Endothelial cell of umbilical vein (primary cell): ENCODE measurements at regions not wholly inside any gene's neighbourhood (a gene's known extent, or its start where the extent isn't known, plus 50 kb on each side); places are given as distances from the start of the nearest gene placed in this dataset.

ENCODE experiments used
- BruUV-seq: library from RNA; stranded (reverse); fragments of 400-500 nt; replicated peaks from 2 replicates; lab custom pipeline; 2021; lab: Mats Ljungman, UMichigan
- CTCF ChIA-PET: fragments of 300-600, 350-600 bp; sonication (Branson Sonifier 250); formaldehyde crosslinking; loops from one replicate; lab custom pipeline; 2021; ENCODE audit warnings: antibody characterized with exemption, inconsistent platforms; lab: Charles Lee
- POLR2A ChIA-PET: fragments of 300-600, 350-600 bp; sonication (Branson Sonifier 250); formaldehyde crosslinking; loops from one replicate; lab custom pipeline; 2021; ENCODE audit warnings: antibody characterized with exemption, inconsistent platforms; lab: Charles Lee
- DNase-seq: peaks from one replicate; pipeline ENCODE4 v3.0.0-alpha.2; 2011; ENCODE audit warnings: low read depth, low spot score
- FAIRE-seq: peaks from 2 replicates; lab custom pipeline; 2011; peaks lifted over from hg19 to GRCh38; lab: Jason Lieb, UNC
- H2AFZ ChIP-seq: 2 replicates; pipeline ENCODE4 v1.6.0; 2012; ENCODE audit warnings: low read depth, low read length, control low read depth, inconsistent platforms
- H3K27ac ChIP-seq: 2 replicates; pipeline ENCODE4 v1.5.1; 2011; ENCODE audit warnings: low read depth, mild to moderate bottlenecking, control low read depth, low read length, moderate library complexity; ENCODE audit not compliant: insufficient read depth
- H3K27me3 ChIP-seq, 2 experiments: 2 replicates each; pipeline versions ENCODE4 v1.6.0 to v1.6.1; 2011; ENCODE audit warnings: low read length in 2 of 2, mixed read lengths in 1 of 2; ENCODE audit not compliant: control insufficient read depth in 2 of 2, insufficient read depth in 2 of 2
- H3K36me3 ChIP-seq, 2 experiments: 2 replicates in 1 of 2; 3 replicates in 1 of 2; pipeline ENCODE4 v1.5.1; 2011; ENCODE audit warnings: low read length in 2 of 2, mild to moderate bottlenecking in 1 of 2, moderate library complexity in 1 of 2; ENCODE audit not compliant: control insufficient read depth in 2 of 2, insufficient read depth in 2 of 2; ENCODE audit errors: extremely low read depth in 1 of 2
- H3K4me1 ChIP-seq: 3 replicates; pipeline ENCODE4 v1.5.1; 2011; ENCODE audit warnings: mild to moderate bottlenecking, low read length; ENCODE audit not compliant: control insufficient read depth, insufficient read depth; ENCODE audit errors: extremely low read depth
- H3K4me2 ChIP-seq: 2 replicates; pipeline ENCODE4 v1.6.1; 2011; ENCODE audit warnings: low read length, control low read depth, mixed read lengths; ENCODE audit not compliant: insufficient read depth
- H3K4me3 ChIP-seq, 3 experiments: fragments of 200-600 bp in 1 of 3; sonication (generic), shearing (Covaris generic) in 1 of 3; replicated peaks in 1 of 3; 2 replicates each; pipeline ENCODE4 v1.5.1; 2011 to 2016; ENCODE audit warnings: control low read depth in 3 of 3, low read length in 3 of 3, mild to moderate bottlenecking in 2 of 3, inconsistent platforms in 1 of 3, low read depth in 1 of 3, moderate library complexity in 1 of 3; ENCODE audit not compliant: insufficient read depth in 1 of 3
- H3K79me2 ChIP-seq: 2 replicates; pipeline ENCODE4 v1.6.0; 2012; ENCODE audit warnings: low read length, inconsistent platforms; ENCODE audit not compliant: control insufficient read depth, insufficient read depth
- H3K9ac ChIP-seq: replicated peaks from 2 replicates; pipeline ENCODE3; 2011; ENCODE audit warnings: low read length, control low read depth; ENCODE audit not compliant: insufficient read depth; ENCODE audit errors: extremely low read depth
- H3K9me1 ChIP-seq: replicated peaks from 3 replicates; pipeline ENCODE4 v1.6.0; 2011; ENCODE audit warnings: mild to moderate bottlenecking, low read length; ENCODE audit not compliant: control insufficient read depth, insufficient read depth; ENCODE audit errors: extremely low read depth
- H3K9me3 ChIP-seq: replicated peaks from 2 replicates; pipeline ENCODE4 v1.5.1; 2012; ENCODE audit warnings: low read length, inconsistent platforms; ENCODE audit not compliant: control insufficient read depth, insufficient read depth
- H4K20me1 ChIP-seq: replicated peaks from 2 replicates; pipeline ENCODE3; 2011; ENCODE audit warnings: mild to moderate bottlenecking, low read length; ENCODE audit not compliant: control insufficient read depth, insufficient read depth; ENCODE audit errors: extremely low read depth
- EZH2 ChIP-seq: IDR thresholded peaks from 2 replicates; pipeline ENCODE4 v1.6.1; 2012; ENCODE audit warnings: borderline replicate concordance, low read depth, mild to moderate bottlenecking, moderate library complexity, low read length, inconsistent platforms; ENCODE audit not compliant: severe bottlenecking
- FOS ChIP-seq: IDR thresholded peaks from 2 replicates; pipeline ENCODE4 v1.6.1; 2011; ENCODE audit warnings: mild to moderate bottlenecking, low read length, moderate library complexity, borderline replicate concordance; ENCODE audit not compliant: insufficient read depth
- GATA2 ChIP-seq: IDR thresholded peaks from 2 replicates; pipeline ENCODE4 v1.7.0; 2011; ENCODE audit warnings: low read depth, mild to moderate bottlenecking, moderate library complexity, mixed read lengths, low read length; ENCODE audit not compliant: insufficient read length, insufficient read depth
- JUN ChIP-seq: IDR thresholded peaks from 2 replicates; pipeline ENCODE4 v1.6.1; 2011; ENCODE audit warnings: borderline replicate concordance, low read depth; ENCODE audit not compliant: insufficient read length, insufficient read depth
- MYC ChIP-seq: IDR thresholded peaks from one replicate; pipeline ENCODE4 v1.6.1; 2011; ENCODE audit warnings: mild to moderate bottlenecking, low read depth, low read length
- POLR2AphosphoS5 ChIP-seq: IDR thresholded peaks from 2 replicates; pipeline ENCODE4 v1.6.1; 2012; ENCODE audit warnings: low read depth, mild to moderate bottlenecking, control low read depth, low read length, moderate library complexity; ENCODE audit not compliant: insufficient read depth
- dilution Hi-C: fragments of 300-500 bp; cut with MboI; formaldehyde crosslinking; loops from one replicate; pipeline ENCODE4 v1.15.0; 2019; ENCODE audit warnings: low sequenced_read_pairs; ENCODE audit not compliant: extremely low pct_ligation_motif_present
- intact Hi-C: fragments of 100-400 bp; cut with micrococcal nuclease; formaldehyde crosslinking; loops from one replicate; pipeline ENCODE4 v1.10.0; 2022
- TF ChIP-seq, protein P1 (sequence below): IDR thresholded peaks from 2 replicates; pipeline ENCODE4 v1.6.1; 2011; ENCODE audit not compliant: insufficient read depth, insufficient read length

DNA sequence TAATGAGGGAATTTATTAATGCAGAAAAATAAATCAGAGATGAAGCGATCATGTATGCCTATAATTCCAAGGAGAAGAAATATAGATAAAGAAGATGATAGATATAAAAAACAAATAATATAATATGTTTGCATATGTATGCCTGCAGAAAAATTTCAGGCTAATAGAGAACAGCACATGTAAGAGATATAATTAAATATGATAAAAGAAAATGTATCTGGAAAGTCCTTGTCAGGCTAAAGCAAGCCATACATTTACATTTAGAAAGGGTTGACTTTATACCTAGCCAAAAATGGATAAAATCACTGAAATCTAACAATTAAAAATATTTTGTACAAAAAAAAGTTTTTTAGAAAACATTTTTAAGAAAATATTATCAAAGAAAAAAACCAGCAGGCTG is 454.1 kb downstream of the C6orf118 start:
- Histone ChIP-seq H3K4me1 (no peaks in the 10 kb centered on the region), H3K36me3 (no peaks in the 10 kb centered on the region), H3K4me2 (no peak overlapping the region), H3K27me3 (no peaks in the 10 kb centered on the region), H3K9ac (no peak overlapping the region), H3K27ac (no peak overlapping the region), H3K4me3 (no peak overlapping the region), H4K20me1 (no peaks in the 10 kb centered on the region), H3K9me3 (no peaks in the 10 kb centered on the region), H2AFZ (no peak overlapping the region), H3K9me1 (no peaks in the 10 kb centered on the region), H3K79me2 (no peaks in the 10 kb centered on the region)
- TF ChIP-seq, protein P1, sequence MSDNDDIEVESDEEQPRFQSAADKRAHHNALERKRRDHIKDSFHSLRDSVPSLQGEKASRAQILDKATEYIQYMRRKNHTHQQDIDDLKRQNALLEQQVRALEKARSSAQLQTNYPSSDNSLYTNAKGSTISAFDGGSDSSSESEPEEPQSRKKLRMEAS: no peak
- TF ChIP-seq JUN (no peak), EZH2 (no peak), GATA2 (no peak)
- intact Hi-C loops (no loop called here), dilution Hi-C loops (no loop called here)
- no peak for DNase-seq
- POLR2A ChIA-PET: no interaction called here
- no TSS peak for BruUV-seq
- CTCF ChIA-PET: no interaction called here
- FAIRE-seq: no peak

DNA sequence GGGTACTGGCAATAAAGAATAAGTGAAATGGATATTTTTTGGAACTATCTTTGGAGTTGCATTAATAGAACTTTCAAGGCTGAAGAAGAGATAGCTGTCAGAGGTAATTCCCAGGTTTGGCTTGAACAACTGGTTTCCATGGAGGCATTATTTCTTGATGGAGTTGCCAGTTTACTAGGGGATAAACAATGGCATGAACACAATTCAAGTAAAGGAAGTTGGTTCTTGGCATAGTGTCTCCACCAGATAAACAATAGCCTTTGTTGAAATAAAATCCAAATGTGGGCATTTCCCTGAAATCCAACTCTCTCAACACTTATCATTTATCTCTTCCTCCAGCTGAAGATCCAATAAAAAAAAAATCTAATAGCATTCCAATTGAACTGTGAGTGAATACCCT is 454.9 kb downstream of the C6orf118 start:
- Histone ChIP-seq H4K20me1 (no peaks in the 10 kb centered on the region), H3K79me2 (no peaks in the 10 kb centered on the region), H3K4me2 (no peak overlapping the region), H3K36me3 (no peaks in the 10 kb centered on the region), H3K27ac (no peak overlapping the region), H3K9ac (no peak overlapping the region), H3K27me3 (no peaks in the 10 kb centered on the region), H3K9me1 (no peaks in the 10 kb centered on the region), H3K4me3 (no peak overlapping the region), H3K9me3 (no peaks in the 10 kb centered on the region), H2AFZ (no peak overlapping the region), H3K4me1 (no peaks in the 10 kb centered on the region)
- DNase-seq (no peak), FAIRE-seq (no peak)
- no TSS peak for BruUV-seq
- dilution Hi-C loops: no loop called here
- TF ChIP-seq GATA2: no peak
- TF ChIP-seq FOS: no peak
- TF ChIP-seq POLR2AphosphoS5: no peak
- TF ChIP-seq JUN: no peak
- no peak for TF ChIP-seq MYC
- TF ChIP-seq, protein P1: no peak
- intact Hi-C loops: no loop called here
- ChIA-PET CTCF (no interaction called here), POLR2A (no interaction called here)
